ENCODE measurements at regions not wholly inside any gene's neighbourhood (a gene's known extent, or its start where the extent isn't known, plus 50 kb on each side); places are given as distances from the start of the nearest gene placed in this dataset.

GRCh38 chr11:11780858-11781257, 60.9 kb upstream of the USP47 start:
- H3K4me1 ChIP-seq, result no peaks in the 10 kb centered on the region
- no peak overlapping the region for H3K27ac ChIP-seq
- ChIA-PET POLR2A (no interaction called here), CTCF (interaction anchor here (0.5 to 2.9 kb wide), 5 partner anchors 744 to 989 kb away, joined by 3 to 8 read pairs (median 5); no protein-coding TSS in a partner anchor)
- no peak overlapping the region for H3K4me3 ChIP-seq
- no peak overlapping the region for H3K4me2 ChIP-seq
- ATAC-seq (peak in 1 of 2 experiments; percentile 35; a peak in 3 of 6 replicates), DNase-seq (ENCODE audit: low read depth in 1 of 2, low spot score in 1 of 2) (no peak), FAIRE-seq (no peak)
- TF ChIP-seq EHF (CRISPR knock-in tag; IDR thresholded peaks at IDR 0.05), result no peak
- TF ChIP-seq MAFK (IDR thresholded peaks at IDR 0.05; ENCODE audit: partially characterized antibody), result no peak
- TF ChIP-seq MAX (IDR thresholded peaks at IDR 0.05), result no peak
- TF ChIP-seq TFCP2L1 (CRISPR knock-in tag; IDR thresholded peaks at IDR 0.05), result no peak
- TF ChIP-seq MYC (IDR thresholded peaks at IDR 0.05; ENCODE audit: borderline replicate concordance, low read length), result no peak
- no peak for TF ChIP-seq USF2 (IDR thresholded peaks at IDR 0.05)
- WGBS (ENCODE audit: missing lambda C conversion rate), result 20% methylated on average over 8 of the region's 8 CpGs
- H3K9me3 ChIP-seq, result no peaks in the 10 kb centered on the region

- 25% methylated on average over 2 of the region's 2 CpGs for WGBS (ENCODE audit: missing lambda C conversion rate)
- ATAC-seq (no peak), FAIRE-seq (no peak), DNase-seq (ENCODE audit: low read depth in 1 of 2, low spot score in 1 of 2) (no peak)
- H3K27ac ChIP-seq, result no peak overlapping the region
- CTCF ChIA-PET, result interaction anchor here (0.9 to 5.7 kb wide), 6 partner anchors 7 to 988 kb away, joined by 4 to 57 read pairs (median 5); no protein-coding TSS in a partner anchor
- no peaks in the 10 kb centered on the region for H3K9me3 ChIP-seq
- no peak overlapping the region for H3K4me3 ChIP-seq
- no peak overlapping the region for H3K4me2 ChIP-seq
- POLR2A ChIA-PET, result no interaction called here
- H3K4me1 ChIP-seq, result no peaks in the 10 kb centered on the region
- no peak for TF ChIP-seq BHLHE40 (IDR thresholded peaks at IDR 0.05; ENCODE audit: low read depth, low read length)
- TF ChIP-seq MAX (IDR thresholded peaks at IDR 0.05), result no peak
- TF ChIP-seq CEBPB (IDR thresholded peaks at IDR 0.05), result no peak
These were observed 61.8 kb upstream of the USP47 start for GRCh38 chr11:11779975-11780374.

GRCh38 chr11:11777897-11778296, 63.9 kb upstream of the USP47 start:
- no peaks in the 10 kb centered on the region for H3K9me3 ChIP-seq
- ChIA-PET POLR2A (no interaction called here), CTCF (interaction anchor here (1.1 to 5.7 kb wide), 6 partner anchors 9 to 844 kb away, joined by 3 to 57 read pairs (median 6); no protein-coding TSS in a partner anchor)
- no peak for ATAC-seq
- H3K4me1 ChIP-seq, result no peaks in the 10 kb centered on the region
- no peak for DNase-seq (ENCODE audit: low read depth in 1 of 2, low spot score in 1 of 2)
- H3K4me2 ChIP-seq, result no peak overlapping the region
- TF ChIP-seq RARB (CRISPR knock-in tag; IDR thresholded peaks at IDR 0.05), result no peak
- TF ChIP-seq POLR2AphosphoS2 (conservative IDR thresholded peaks at IDR 0.05; ENCODE audit: low read length), result no peak
- TF ChIP-seq PHF8 (IDR thresholded peaks at IDR 0.05; ENCODE audit: borderline replicate concordance, low read depth), result no peak
- no peak for TF ChIP-seq EP300 (IDR thresholded peaks at IDR 0.05)
- TF ChIP-seq RFX5 (IDR thresholded peaks at IDR 0.05), result no peak
- no peak for TF ChIP-seq MAX (IDR thresholded peaks at IDR 0.05)
- no peak for TF ChIP-seq SREBF2 (IDR thresholded peaks at IDR 0.05)
- no peak for TF ChIP-seq PBX3 (IDR thresholded peaks at IDR 0.05)
- TF ChIP-seq CHD2 (IDR thresholded peaks at IDR 0.05; ENCODE audit: low read length, partially characterized antibody), result no peak
- no peak for TF ChIP-seq KDM5A (IDR thresholded peaks at IDR 0.05)
- TF ChIP-seq BCL3 (IDR thresholded peaks at IDR 0.05), result no peak
- no peak for TF ChIP-seq ZNF302 (CRISPR knock-in tag; IDR thresholded peaks at IDR 0.05)
- no peak for FAIRE-seq
- H3K27ac ChIP-seq, result no peak overlapping the region
- H3K4me3 ChIP-seq, result no peak overlapping the region
- 0% methylated on average over 3 of the region's 3 CpGs for WGBS (ENCODE audit: missing lambda C conversion rate)

Measured in A549 (cell line).